Uterus (tissue), 2 donors: ENCODE measurements at regions not wholly inside any gene's neighbourhood (a gene's known extent, or its start where the extent isn't known, plus 50 kb on each side); places are given as distances from the start of the nearest gene placed in this dataset.

Source experiments
- CTCF ChIP-seq, 4 experiments: fragments of 200-600 bp in 2 of 4; fragments of 450-650 bp in 2 of 4; sonication (generic) in 2 of 4; IDR thresholded peaks; one replicate each; pipeline ENCODE4 v1.5.1; 2016 to 2019; ENCODE audit warnings: antibody characterized with exemption in 4 of 4, mild to moderate bottlenecking in 2 of 4, moderate library complexity in 1 of 4
- POLR2A ChIP-seq, 2 donors: fragments of 450-650 bp; IDR thresholded peaks; one replicate each; pipeline ENCODE4 v1.6.1; 2016; ENCODE audit warnings: antibody characterized with exemption in 2 of 2, mild to moderate bottlenecking in 1 of 2, moderate library complexity in 1 of 2

GRCh38 chr17:72562615-72563188, 441.9 kb downstream of the SOX9 start:
- TF ChIP-seq CTCF (IDR thresholded peaks at IDR 0.05) (no peak), POLR2A (IDR thresholded peaks at IDR 0.05) (no peak)
